ENCODE measurements at regions not wholly inside any gene's neighbourhood (a gene's known extent, or its start where the extent isn't known, plus 50 kb on each side); places are given as distances from the start of the nearest gene placed in this dataset.

DNA sequence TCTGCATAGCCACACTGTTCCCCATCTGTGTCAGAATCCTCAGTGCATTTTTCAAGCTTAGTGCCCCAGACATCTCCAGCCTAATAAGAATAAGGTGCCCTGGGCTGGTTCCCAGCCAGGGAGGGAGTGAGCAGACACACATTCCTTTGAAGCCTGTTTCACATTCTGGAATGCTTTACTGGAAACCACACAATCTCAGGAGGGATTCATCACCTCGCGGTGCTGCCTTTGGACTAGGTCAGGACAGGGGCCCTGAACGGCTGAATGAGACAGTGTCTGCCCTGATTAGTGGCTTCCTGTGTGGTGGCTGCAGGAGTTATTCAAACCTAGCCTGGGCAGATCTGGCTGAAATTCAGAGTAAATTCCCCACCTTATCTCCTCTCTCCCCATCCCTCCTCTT is 108.0 kb upstream of the LDAH start:
- DNase-seq = peak; percentile 41
- no peak overlapping the region for H3K27ac Mint-ChIP-seq
- no peak overlapping the region for H3K4me3 Mint-ChIP-seq
- peaks cover 30% of the 10 kb centered on the region for H3K9me3 Mint-ChIP-seq
- TF ChIP-seq, protein P1, sequence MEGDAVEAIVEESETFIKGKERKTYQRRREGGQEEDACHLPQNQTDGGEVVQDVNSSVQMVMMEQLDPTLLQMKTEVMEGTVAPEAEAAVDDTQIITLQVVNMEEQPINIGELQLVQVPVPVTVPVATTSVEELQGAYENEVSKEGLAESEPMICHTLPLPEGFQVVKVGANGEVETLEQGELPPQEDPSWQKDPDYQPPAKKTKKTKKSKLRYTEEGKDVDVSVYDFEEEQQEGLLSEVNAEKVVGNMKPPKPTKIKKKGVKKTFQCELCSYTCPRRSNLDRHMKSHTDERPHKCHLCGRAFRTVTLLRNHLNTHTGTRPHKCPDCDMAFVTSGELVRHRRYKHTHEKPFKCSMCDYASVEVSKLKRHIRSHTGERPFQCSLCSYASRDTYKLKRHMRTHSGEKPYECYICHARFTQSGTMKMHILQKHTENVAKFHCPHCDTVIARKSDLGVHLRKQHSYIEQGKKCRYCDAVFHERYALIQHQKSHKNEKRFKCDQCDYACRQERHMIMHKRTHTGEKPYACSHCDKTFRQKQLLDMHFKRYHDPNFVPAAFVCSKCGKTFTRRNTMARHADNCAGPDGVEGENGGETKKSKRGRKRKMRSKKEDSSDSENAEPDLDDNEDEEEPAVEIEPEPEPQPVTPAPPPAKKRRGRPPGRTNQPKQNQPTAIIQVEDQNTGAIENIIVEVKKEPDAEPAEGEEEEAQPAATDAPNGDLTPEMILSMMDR (IDR thresholded peaks at IDR 0.05) = no peak
- H3K36me3 Mint-ChIP-seq (ENCODE audit: low read depth) = no peaks in the 10 kb centered on the region
- no peaks in the 10 kb centered on the region for H3K4me1 Mint-ChIP-seq (ENCODE audit: low read depth)
- peaks cover 1% of the 10 kb centered on the region; the same call in 1 of the 2 replicates for H3K27me3 Mint-ChIP-seq (ENCODE audit: insufficient read depth)

DNA sequence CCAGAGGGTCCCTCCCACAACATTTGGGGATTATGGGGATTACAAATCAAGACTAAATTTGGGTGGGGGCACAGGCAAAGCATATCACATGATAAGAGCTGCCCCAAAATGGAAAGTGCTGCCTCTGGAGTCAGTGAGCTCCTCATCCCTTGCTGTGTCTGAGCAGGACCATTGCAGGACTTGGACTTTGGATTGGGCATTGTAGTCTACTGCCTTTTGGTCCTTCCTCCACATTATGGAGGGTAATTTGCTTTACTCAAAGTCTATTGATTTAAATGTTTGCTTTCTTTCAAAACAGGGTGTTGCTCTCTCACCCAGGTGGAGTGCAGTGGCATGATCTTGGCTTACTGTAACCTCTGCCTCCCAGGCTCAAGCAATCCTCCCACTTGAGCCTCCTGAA is 106.8 kb upstream of the LDAH start:
- no peak overlapping the region for H3K27ac Mint-ChIP-seq
- no peaks in the 10 kb centered on the region for H3K4me1 Mint-ChIP-seq (ENCODE audit: low read depth)
- H3K9me3 Mint-ChIP-seq = peaks cover 30% of the 10 kb centered on the region
- TF ChIP-seq, protein P1 (IDR thresholded peaks at IDR 0.05) = no peak
- no peaks in the 10 kb centered on the region for H3K36me3 Mint-ChIP-seq (ENCODE audit: low read depth)
- DNase-seq = no peak
- peaks cover 1% of the 10 kb centered on the region; the same call in 1 of the 2 replicates for H3K27me3 Mint-ChIP-seq (ENCODE audit: insufficient read depth)
- no peak overlapping the region for H3K4me3 Mint-ChIP-seq

DNA sequence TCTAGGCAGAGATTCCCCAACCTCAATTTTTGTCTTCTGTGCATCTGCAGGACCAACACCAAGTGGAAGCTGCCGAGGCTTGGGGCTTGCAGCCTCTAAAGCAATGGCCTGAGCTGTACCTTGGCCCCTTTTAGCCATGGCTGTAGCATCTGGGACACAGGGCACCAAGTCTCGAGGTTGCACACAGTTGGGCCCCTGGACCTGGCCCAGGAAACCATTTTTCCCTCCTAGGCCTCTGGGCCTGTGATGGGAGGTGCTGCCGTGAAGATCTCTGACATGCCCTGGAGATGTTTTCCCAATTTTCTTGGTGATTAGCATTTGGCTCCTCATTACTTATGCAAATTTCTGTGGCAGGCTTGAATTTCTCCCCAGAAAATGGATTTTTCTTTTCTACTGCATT is 105.7 kb upstream of the LDAH start:
- Mint-ChIP-seq H3K27ac (no peak overlapping the region), H3K36me3 (ENCODE audit: low read depth) (no peaks in the 10 kb centered on the region), H3K9me3 (peaks cover 30% of the 10 kb centered on the region), H3K4me3 (no peak overlapping the region), H3K27me3 (ENCODE audit: insufficient read depth) (peaks cover 1% of the 10 kb centered on the region; the same call in 1 of the 2 replicates), H3K4me1 (ENCODE audit: low read depth) (no peaks in the 10 kb centered on the region)
- no peak for DNase-seq
- TF ChIP-seq, protein P1 (IDR thresholded peaks at IDR 0.05) = no peak

DNA sequence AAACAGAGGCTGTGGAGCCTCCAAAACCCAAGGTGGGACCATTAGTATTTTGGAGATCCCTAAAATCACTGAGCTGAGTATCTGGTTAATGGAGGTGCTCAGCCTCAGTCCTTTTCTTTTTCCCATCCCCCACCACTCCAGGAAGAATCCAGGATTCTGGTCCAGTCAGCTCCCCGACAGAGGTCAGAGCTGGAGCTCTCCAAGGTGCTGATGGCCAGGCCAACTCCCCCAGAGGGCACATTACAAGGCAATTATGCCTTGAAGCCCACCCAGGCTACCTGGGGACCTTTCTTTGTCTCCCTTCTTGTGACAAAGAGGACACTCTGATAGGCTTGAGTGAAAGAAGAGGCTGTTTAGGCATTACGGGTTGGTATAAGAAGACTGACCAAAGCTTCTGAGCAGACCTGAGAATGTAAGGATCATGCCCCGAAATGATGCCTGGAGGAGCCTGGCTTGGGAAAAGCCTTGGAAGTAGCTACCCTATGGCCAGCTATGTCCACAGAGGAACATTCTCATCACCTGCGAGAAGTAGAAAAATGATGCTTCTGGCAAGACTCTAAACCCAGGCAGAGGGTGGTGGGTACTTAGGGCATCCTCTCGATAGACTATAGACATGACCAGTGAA is 102.5 kb upstream of the LDAH start:
- Mint-ChIP-seq H3K27me3 (ENCODE audit: insufficient read depth) (no peaks in the 10 kb centered on the region; the same call in 1 of the 2 replicates), H3K4me3 (no peak overlapping the region), H3K36me3 (ENCODE audit: low read depth) (no peaks in the 10 kb centered on the region), H3K27ac (no peak overlapping the region), H3K4me1 (ENCODE audit: low read depth) (no peaks in the 10 kb centered on the region), H3K9me3 (peaks cover 23% of the 10 kb centered on the region)
- TF ChIP-seq, protein P1 (IDR thresholded peaks at IDR 0.05) = no peak
- no peak for DNase-seq

DNA sequence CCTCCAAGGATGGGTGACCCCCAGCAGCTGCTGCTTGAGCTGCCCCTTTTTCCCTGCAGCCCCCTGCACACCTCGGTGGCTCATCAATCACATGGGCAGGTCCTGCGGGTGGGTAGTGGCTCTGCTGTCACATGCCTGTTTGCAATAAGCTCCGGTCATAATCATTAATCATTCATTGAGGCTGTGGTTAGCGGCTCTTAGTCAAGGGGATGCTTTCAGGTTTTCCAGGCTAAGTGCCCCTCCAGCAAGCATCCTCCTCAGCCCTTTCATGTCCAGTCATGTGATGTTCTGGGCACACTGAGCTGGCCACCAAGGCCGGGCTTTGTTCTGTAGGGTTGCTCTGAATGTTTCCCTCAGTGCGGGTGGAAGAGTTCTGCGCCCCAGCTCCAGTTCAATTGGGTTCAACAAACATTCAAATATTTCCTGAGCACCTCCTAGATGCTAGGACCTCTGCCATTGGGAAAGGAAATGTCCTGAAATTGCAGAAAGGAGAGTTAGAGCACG is 96.4 kb upstream of the LDAH start:
- H3K9me3 Mint-ChIP-seq = no peaks in the 10 kb centered on the region
- no peak overlapping the region for H3K27ac Mint-ChIP-seq
- H3K36me3 Mint-ChIP-seq (ENCODE audit: low read depth) = no peaks in the 10 kb centered on the region
- no peaks in the 10 kb centered on the region for H3K4me1 Mint-ChIP-seq (ENCODE audit: low read depth)
- TF ChIP-seq, protein P1 (IDR thresholded peaks at IDR 0.05) = no peak
- H3K4me3 Mint-ChIP-seq = no peak overlapping the region
- H3K27me3 Mint-ChIP-seq (ENCODE audit: insufficient read depth) = peaks cover 5% of the 10 kb centered on the region; the same call in 1 of the 2 replicates
- DNase-seq = no peak

Measured in HFFc6 (cell line).